Ishikawa (cell line): ENCODE measurements at regions not wholly inside any gene's neighbourhood (a gene's known extent, or its start where the extent isn't known, plus 50 kb on each side); places are given as distances from the start of the nearest gene placed in this dataset.

Source experiments
- CEBPB ChIP-seq: IDR thresholded peaks from 2 replicates; pipeline ENCODE4 v1.6.1; 2012
- CREB1 ChIP-seq: IDR thresholded peaks from 2 replicates; pipeline ENCODE4 v1.6.1; 2012; ENCODE audit warnings: low read depth
- EGR1 ChIP-seq: IDR thresholded peaks from 2 replicates; pipeline ENCODE4 v1.6.1; 2012
- EP300 ChIP-seq: IDR thresholded peaks from 2 replicates; pipeline ENCODE4 v1.6.1; 2012; ENCODE audit warnings: borderline replicate concordance
- FOXM1 ChIP-seq: IDR thresholded peaks from 2 replicates; pipeline ENCODE4 v1.6.1; 2012; ENCODE audit warnings: low read depth, borderline replicate concordance
- MAX ChIP-seq: IDR thresholded peaks from 2 replicates; pipeline ENCODE4 v1.6.1; 2012
- NFIC ChIP-seq: IDR thresholded peaks from 2 replicates; pipeline ENCODE4 v1.6.1; 2012
- RAD21 ChIP-seq: IDR thresholded peaks from 2 replicates; pipeline ENCODE4 v1.6.1; 2012; ENCODE audit warnings: low read depth
- REST ChIP-seq: IDR thresholded peaks from 2 replicates; pipeline ENCODE4 v1.6.1; 2012; ENCODE audit warnings: low read depth, mild to moderate bottlenecking
- TAF1 ChIP-seq: IDR thresholded peaks from 2 replicates; pipeline ENCODE4 v1.6.1; 2012; ENCODE audit warnings: low read depth, mild to moderate bottlenecking
- TCF12 ChIP-seq: IDR thresholded peaks from 2 replicates; pipeline ENCODE4 v1.6.1; 2012; ENCODE audit warnings: low read depth
- TEAD4 ChIP-seq: IDR thresholded peaks from 2 replicates; pipeline ENCODE4 v1.6.1; 2012
- USF1 ChIP-seq: IDR thresholded peaks from 2 replicates; pipeline ENCODE4 v1.6.1; 2012
- YY1 ChIP-seq: IDR thresholded peaks from 2 replicates; pipeline ENCODE4 v1.6.1; 2012; ENCODE audit warnings: low read depth
- ZBTB7A ChIP-seq: IDR thresholded peaks from 2 replicates; pipeline ENCODE4 v1.6.1; 2012; ENCODE audit warnings: low read depth

- TF ChIP-seq NFIC (no peak), REST (no peak), EGR1 (no peak), USF1 (no peak), FOXM1 (no peak), CREB1 (no peak), EP300 (no peak), ZBTB7A (no peak), TEAD4 (no peak), CEBPB (no peak), RAD21 (no peak), MAX (no peak), TCF12 (no peak)
Observed at GRCh38 chr2:235215248-235215647, 263.4 kb downstream of the SH3BP4 start.

- no peak for TF ChIP-seq MAX
- no peak for TF ChIP-seq EP300
- TF ChIP-seq EGR1 = no peak
- no peak for TF ChIP-seq REST
- no peak for TF ChIP-seq CEBPB
- no peak for TF ChIP-seq ZBTB7A
- no peak for TF ChIP-seq TAF1
- no peak for TF ChIP-seq YY1
- no peak for TF ChIP-seq FOXM1
- no peak for TF ChIP-seq RAD21
- no peak for TF ChIP-seq CREB1
- no peak for TF ChIP-seq TCF12
- no peak for TF ChIP-seq USF1
Observed at GRCh38 chr2:235216901-235217300, 265.1 kb downstream of the SH3BP4 start.

- TF ChIP-seq EGR1 (no peak), EP300 (no peak), TCF12 (no peak), TEAD4 (no peak), YY1 (no peak), NFIC (no peak), ZBTB7A (no peak), CREB1 (no peak), TAF1 (no peak), CEBPB (no peak), FOXM1 (no peak), REST (no peak), USF1 (no peak), RAD21 (no peak), MAX (no peak)
Observed at GRCh38 chr2:235217846-235218245, 266.0 kb downstream of the SH3BP4 start.

- TF ChIP-seq FOXM1 (no peak), TEAD4 (no peak), EP300 (no peak), CREB1 (no peak)
Observed at GRCh38 chr2:235218486-235218907, 266.7 kb downstream of the SH3BP4 start.
